Pulmonary artery endothelial cell (primary cell): ENCODE measurements at regions not wholly inside any gene's neighbourhood (a gene's known extent, or its start where the extent isn't known, plus 50 kb on each side); places are given as distances from the start of the nearest gene placed in this dataset.

Source experiments
- DNase-seq: peaks from one replicate; pipeline ENCODE4 v3.0.0-alpha.2; 2011; ENCODE audit warnings: low read depth, low spot score

DNA sequence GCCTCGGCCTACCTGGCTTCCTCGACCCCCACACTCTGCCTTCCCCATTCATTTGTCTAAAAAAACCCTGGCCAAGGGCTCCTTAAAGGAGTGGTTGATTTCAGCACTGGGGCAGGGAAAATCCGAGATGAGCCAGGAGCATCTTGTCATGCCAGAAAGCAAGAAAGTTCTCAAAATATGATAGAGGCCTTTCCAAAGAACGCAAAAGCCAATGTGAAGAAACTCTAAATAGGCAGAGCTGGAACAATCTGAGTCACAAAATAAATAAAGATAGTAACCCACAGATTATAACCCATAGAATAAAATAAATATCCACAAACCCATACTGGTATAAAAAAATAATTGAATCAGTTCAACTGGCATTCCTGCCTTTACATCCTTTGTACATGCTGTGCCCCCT lies 192.3 kb upstream of the SALL1 start:
- DNase-seq = no peak

DNA sequence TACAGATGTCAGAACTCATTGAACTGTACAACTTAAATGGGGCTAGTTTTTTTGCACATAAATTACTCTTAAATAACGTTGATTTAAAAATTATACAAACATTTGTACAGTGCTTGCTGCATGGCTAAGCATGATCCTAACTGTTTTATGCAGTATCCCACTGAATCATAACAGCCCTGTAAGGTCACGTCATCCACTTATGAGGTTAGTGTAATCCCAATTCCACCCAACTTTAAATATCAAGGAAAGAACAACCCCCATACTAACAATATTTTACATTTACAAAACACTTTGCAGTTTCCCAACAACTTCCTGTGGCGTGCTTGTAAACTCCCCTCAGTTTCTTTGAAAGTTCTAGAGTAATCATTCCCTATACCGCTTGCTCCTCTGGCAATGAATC lies 190.1 kb upstream of the SALL1 start:
- DNase-seq = no peak

DNA sequence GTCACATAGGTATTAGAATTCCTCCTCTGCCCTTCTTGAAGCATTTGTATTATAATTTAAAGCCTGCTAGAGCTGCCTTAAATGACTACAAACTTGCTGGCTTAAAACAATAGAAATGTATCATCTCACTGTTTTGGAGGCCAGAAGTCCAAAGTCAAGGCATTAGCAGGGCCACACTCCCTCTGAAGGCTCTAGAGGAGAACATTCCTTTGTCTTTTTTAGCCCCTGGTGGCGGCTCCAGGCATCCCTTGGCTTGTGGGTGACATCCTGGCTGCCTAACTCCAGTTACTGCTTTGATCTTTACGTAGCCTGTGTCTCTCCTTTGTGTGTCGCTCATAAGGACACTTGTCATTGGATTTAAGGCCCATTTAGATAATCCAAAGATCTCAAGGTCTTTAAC lies 186.6 kb upstream of the SALL1 start:
- no peak for DNase-seq

DNA sequence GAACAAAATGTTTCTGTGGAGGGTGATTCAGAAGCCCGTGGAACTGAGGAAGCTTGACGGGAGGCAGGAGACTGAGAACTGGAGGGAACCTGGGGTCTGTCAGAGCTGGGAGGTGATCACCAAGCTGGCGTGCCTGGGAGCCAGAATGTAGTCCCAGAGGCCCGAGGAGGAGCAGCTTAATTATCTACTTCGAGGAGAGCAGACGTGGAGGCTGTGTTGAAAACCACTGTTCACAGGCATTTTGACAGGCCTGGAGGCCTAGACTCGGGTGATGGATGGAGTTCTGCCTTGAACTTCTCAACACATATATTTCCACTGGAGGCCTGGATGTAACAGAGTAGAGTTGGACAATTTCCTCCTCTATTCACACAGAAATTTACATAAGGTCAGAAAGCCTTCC lies 177.7 kb upstream of the SALL1 start:
- DNase-seq = no peak

DNA sequence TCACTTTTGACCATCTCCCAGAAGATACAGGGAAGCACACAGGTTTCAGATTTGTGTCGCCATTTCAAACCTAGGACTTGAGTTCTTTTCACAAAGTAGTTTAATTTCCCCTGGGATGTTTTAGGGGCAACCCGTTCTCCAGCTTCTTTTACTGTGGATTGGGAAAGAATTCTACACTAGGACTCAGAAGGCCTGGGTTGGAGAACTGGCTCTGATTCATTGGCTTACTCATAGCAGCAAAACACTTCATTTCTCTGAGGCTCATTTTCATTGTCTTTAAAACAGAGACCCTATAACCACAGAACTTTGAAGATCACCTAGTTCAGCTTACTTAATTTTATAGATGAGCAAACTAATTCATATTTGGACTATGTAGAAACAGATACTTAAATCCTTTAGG lies 175.9 kb upstream of the SALL1 start:
- DNase-seq = no peak

DNA sequence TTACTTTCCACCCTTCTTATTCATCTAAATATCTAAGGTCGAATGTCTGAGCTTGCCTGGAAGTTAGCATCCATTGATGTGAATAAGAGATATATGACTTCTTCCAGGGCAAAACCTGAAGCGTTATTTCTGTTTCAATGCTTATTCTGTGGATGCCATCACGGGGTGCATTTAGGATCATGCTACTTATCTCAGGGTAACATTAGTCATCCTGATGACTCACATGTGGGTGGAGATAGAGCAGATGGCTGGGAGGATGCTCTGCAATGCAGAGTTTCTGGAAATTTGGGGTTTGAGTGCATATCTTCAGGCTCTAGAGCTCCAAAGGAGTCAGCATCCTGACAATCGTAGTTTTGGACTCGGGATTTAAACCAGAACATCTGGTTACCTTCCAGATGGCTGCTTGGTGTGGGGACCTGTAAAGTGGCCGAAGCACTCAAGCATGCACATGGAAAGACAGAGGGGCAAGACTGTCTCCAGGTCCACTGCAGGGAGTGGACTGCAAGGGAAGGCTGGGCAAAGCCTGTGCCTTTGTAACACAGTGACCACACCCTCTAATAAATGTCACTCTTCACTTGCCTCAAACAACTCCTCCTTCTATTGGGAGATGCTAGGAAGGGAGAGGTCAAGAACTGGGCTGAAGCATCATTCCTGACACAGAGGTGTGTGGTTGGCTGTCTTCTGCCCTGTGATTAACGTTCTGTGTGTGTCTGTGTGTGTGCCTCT lies 175.2 kb upstream of the SALL1 start:
- DNase-seq = no peak

DNA sequence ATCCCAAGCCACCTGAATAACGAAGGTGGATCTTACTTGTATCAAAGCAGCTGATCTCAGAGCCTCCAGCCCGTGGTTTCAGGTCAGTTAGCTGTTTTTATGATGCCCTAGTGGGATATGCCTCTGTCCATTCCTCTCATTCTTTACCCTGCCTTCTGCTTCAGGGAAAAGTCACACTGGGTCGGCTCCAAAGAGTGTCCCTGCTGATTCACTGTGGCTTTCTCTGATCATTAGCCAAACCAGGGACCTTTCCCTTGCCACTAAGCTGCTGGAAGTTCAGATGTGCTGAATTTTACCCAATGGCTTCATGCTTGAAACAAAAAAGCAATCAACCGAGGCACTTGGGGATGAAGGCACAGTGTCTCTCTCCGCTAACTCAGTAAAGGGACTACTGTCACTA lies 170.2 kb upstream of the SALL1 start:
- no peak for DNase-seq

DNA sequence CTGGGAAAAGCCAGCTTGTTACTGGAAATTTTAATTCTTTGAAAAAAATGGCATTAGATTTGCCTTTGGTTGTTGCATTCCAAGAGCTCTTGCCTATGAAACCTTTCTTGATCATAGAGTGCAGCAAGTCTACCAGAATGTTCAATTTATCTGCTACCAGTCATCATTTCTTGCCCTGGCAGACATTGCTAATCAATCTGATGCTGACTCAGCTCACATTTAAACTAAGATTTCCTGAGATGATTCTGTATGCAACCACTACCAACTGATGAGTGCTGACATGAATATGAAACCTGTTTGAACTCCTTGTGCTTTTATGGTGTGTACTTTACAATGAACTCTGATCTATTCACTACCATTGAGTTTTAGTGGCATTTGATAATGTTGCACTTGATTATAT lies 166.5 kb upstream of the SALL1 start:
- no peak for DNase-seq

DNA sequence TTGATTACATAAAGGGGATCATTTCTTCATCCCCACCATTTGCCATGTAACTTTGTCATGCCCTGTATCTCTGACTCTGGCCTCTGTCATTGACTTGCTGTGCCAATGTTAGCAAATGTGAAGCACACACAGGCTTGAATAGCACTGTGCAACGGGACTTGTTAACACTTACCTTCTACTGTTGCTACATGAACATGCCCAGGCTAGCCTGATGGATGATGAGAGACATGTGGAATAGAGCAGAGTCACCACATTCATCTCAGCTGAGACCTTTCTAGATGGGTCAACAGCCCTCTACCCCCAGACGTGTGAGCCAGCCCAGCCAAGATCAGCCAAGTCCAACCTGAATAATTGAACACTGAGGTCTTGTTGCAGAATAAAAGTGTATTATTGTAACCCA lies 162.1 kb upstream of the SALL1 start:
- no peak for DNase-seq

DNA sequence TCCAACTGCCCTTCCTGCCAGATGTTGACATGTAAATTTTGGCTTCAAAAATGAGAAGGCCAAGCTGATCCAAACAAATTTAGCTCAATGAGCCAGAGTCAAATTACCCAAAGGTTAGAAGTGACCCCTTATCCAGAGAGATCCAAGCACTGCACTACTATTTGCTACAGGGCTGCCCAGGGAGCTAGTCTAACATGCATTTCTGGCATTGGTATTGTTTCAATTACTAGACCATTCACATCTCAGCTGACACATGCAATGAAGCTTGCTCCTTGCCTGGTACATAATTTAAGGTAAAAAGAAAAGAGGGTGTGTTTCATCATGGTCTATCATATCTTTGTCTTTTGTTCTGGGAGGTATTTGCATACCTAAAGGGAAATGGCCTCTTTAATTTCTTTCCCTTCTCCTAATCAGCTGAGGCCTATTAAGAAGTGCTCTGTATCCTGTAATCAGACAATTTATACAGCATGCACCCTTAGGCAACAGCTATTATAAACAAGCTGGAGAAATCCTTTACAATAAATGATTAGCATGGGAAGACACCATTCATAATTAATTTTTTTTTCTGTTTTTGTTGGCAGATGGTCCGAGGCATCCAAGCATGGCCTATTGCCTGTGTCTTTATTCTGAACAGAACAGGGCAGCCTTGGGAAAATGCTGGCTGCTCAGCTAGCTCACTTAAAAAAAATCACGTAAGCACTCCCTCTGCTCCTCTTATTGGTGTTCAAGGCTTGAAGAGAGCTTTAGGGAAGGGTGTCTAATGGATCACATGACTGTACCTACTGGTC lies 161.5 kb upstream of the SALL1 start:
- DNase-seq = no peak

DNA sequence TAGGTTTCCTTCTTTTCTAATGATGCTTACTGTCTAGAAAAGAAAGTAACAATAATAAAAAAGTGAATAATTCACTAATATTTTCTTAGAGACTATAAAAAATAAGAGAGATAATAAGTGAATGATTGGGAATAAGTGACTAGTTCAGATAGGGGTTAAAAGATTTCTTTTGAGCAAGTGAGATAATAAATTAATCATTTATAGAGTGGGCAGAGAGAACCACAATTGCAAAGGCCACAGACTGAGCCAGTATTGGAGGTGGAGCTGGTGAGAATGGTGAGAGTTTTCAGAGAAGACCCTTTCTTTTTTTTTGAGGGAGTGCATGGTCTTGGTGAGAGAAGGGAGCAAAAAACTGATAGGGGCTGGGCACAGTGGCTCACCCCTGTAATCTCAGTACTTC lies 159.1 kb upstream of the SALL1 start:
- no peak for DNase-seq

DNA sequence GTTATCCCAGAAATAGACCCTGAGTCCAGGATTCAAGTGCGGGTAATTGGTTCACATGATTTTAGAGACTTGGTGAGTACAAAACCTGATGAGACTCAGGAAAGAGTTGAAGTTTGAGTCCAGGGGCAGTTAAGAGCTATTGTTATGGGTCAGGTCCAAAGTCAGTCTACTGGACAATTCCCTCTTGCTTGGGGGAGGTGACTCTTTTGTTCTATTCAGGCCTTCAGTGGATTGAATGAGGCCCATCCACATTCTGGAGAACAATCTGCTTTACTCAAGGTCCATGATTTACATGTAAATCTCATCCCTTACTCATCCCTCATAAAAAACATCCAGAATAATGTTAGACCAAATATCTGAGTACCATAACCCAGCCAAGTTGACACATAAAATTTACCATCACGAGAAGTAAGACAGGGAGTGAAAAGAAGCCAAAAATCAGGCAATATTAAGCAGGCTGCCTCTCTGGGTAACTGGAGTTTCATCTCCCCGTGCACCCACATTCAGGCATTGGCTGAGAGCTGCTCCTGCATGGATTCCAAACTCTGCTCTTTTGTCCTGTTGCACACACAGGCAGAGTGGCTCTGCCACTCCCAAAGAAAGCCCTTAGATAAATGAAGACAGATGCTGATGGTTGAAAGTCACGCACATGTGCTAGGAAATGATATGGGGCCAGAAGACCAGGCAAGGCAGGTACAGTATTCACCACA lies 156.0 kb upstream of the SALL1 start:
- DNase-seq = no peak

DNA sequence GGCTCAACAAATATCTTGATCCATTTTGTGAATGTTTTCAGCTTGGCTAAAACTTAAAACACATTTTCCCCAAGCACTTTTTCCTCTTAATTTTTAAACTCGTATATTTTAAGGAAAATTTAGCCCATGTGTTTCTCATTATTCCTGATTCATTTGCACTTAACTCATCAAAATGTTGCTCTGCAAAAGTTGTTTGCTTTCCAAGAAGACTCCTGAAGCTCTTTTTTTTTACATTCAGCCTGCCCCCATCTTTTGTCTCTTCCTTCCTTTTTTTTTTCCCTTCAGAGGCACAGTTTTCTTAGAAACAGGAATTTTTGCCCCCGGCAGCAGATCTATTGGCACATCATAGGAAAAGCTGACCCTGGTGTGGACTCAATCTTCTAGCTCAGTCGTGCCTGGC lies 155.0 kb upstream of the SALL1 start:
- DNase-seq = no peak

DNA sequence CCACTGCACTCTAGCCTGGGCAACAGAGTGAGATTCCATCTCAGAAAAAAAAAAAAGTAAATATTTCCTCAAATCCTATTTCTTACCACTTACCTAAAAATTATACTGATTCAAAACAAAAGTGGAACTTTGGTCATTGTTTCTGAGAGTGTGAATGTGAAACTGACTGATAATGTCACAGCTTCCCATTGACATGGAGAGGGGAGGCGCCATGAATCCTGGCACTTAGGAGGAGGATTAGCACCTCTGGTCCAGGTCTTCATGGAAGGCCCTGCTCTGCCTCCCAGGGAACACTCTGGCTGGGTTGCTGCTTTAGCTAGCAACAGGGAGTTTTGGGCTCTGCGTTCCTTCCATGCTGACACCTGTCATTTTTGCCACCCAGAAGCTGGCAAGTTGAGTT lies 154.3 kb upstream of the SALL1 start:
- no peak for DNase-seq

DNA sequence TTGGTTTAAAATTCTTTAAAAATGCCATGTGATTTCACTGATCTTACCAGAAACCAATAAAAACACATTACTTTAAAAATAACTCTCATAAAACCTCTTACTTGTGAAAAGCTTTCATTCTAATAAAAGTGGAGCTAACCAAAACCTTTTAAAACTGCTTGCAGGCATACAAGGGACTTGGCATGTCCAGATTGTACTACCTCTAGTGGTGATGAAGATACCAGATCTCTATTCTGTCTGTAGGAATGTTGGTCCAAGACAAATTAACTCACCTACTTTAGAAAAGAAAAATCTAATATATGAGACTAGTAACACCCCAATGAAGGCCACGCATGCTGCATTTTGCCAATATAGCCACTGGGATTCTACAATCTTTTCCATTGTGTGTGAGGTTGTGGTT lies 151.0 kb upstream of the SALL1 start:
- DNase-seq = no peak

DNA sequence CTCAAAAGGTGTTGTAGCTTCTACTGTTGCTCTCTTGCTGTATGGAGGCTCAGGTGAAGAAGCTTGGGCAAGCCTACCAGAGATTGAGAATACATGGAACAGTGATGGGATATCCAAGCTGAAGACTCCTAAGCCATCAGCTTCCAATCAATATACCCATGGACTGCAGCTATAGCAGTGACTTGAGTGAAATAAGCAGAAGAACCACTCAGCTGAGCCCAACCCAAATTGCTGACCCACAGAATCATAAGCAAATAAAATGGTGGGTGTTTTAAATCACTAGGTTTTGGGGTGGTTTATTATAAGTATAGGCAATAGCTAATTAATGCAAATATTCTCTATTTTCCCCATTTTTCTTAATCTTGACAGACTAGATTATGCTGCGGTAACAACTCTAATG lies 147.7 kb upstream of the SALL1 start:
- DNase-seq = no peak

DNA sequence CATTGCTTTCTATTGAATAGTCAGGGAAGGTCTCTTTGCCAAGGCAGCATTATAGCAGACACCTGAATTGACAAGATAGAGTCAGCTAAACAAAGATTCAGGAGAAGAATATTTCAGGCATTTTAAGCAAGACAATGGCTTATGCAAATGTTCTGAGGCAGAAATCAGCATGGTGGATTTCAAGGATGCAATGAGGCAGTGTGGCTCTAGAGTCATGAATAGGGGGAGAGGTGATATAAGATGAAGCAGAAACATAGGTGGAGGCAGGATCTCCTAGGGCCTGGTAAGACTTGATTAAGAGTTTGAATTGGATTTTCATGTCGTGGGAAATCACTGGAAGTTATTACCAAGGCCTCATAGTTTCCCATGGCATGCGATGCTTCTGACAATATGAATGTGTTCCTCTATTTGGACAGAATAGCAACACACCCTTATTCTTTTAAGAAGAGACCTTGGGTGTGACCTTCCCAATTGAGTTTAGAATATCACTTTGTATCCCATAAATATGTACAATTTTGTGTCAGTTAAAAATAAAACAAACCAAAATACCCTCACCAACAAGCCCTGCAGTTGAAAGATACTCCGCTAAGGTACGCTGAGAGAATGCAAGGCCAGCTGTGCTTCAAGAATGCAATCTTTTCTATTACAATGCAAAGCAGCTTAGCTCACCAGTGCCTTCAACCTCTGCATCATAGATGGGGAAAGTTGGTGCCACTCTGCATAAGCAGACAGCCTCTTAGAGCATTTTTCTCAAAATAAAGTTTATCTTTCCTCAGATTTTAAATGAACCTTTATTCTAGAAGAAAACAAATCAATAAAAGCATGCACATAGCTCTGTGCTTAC lies 139.6 kb upstream of the SALL1 start:
- no peak for DNase-seq

DNA sequence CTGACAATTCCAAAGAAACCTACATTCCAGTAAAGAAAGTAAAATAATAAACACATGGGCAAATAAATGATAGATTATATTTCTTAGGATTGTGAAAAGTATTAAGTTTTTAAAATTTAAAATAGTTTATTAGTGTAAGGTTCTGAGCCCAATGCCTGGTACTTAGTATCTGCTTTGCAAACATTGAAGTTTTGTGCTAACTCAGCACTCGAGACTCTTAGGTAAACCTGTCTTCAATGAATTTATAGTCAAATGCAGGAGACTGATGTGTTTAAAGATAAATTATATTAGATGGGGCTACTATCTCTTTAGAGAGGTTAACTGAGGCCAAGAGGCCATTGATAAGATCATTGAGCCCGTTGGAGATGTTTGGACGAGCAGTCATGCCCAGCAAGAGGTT lies 138.3 kb upstream of the SALL1 start:
- no peak for DNase-seq

DNA sequence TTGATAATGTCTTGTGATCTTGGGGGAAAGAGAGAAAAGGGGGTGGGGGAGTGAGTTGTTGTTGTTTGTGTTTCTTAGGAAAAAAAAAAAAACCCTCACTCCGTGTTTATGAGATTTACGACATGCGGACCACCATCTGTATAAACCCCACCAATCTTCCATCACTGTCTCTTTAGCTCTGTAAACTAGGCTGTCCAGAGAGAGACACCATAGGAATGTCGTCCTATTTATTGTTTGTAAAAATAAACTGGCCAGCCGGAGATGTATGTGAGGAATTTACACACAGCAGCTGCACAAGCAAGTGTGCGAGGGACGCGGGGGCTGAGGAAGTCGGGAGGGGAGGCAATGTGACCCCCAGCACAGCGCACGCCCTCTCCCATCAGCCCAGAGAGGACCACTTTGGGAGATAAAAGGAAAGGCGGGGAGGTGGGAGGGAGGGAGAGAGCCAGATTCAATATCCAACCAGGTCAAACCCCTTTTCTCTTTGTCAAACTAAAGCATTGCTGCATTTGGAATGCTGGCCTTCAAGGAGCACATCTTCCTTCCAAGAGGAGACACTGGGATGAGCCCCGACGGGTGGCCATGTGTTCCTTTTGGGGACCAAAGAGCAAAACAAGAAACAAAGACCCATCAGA lies 136.2 kb upstream of the SALL1 start:
- no peak for DNase-seq

DNA sequence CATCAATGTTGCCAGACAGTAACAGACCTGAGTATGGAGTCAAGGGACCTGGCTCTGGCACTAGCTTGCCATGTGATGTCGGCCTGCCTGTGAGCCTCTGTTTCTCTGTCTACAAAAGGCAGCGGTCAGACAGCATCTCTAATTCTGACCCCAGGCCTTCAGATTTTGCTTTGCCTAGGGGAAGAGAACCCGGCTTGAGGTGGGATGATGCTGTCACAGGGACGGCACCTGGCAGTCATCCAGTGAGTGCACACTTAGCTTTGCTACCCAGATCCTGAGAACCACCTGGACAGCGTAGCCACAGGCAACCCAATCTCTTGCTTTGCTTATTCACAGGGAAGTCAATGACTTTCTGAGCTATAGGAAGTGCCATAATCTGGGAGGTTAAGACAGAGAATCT lies 135.2 kb upstream of the SALL1 start:
- DNase-seq = no peak

DNA sequence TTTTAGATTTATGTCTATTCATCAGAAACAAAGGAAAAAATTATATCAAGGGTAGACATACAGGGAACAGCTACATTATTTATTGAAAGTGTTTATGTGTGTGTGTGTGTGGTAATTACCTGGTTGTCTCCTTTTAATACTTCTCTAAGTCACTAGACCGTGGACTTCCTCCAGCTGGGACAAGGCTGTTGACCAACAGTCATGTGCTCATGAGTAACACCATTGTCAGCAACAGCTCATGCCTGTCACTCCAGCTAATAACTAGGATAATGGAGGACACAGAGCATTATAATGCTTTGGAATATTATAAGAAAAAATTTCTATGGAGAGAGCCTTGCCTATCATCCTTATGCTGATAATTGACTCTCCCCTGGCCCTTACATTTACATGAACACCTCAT lies 125.3 kb upstream of the SALL1 start:
- no peak for DNase-seq
